ENCODE measurements at regions not wholly inside any gene's neighbourhood (a gene's known extent, or its start where the extent isn't known, plus 50 kb on each side); places are given as distances from the start of the nearest gene placed in this dataset.

DNA sequence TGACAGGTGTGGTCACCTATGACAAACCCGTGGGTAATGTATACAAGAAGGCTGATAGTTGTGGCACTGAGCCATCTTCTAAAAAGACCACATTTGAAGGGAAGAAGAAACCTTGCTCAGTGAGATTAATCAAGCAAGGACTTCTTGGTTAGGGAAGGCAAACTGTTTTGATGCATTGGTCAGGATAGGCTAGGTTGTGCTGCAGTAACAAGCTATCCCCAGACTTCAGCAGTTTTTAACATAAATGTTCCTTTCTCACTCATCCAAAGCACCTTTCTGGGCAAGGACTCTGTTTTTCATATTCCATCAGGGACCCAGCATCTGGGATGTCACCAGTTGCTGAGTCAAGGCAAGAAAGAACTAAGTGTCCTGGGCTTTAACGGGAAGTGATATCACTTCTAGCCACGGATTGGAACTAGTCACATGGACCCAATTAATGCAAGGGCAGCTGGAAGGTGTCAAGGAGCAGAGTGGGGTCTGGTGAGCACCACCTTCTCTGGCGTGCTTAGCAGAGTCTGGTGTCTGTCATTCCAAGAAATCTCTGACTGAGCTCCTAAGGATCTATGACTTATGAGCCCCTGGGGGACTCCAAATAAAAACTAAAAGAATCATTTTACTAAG lies 52.0 kb upstream of the CCL2 start:
- no peak overlapping the region for H3K27ac Mint-ChIP-seq
- peaks cover 24% of the 10 kb centered on the region for H3K4me1 Mint-ChIP-seq
- H3K36me3 Mint-ChIP-seq: no peaks in the 10 kb centered on the region
- ATAC-seq: no peak
- no peaks in the 10 kb centered on the region for H3K9me3 Mint-ChIP-seq
- no peak overlapping the region for H3K4me3 Mint-ChIP-seq
- DNase-seq (ENCODE audit: low spot score in 2 of 2): no peak

DNA sequence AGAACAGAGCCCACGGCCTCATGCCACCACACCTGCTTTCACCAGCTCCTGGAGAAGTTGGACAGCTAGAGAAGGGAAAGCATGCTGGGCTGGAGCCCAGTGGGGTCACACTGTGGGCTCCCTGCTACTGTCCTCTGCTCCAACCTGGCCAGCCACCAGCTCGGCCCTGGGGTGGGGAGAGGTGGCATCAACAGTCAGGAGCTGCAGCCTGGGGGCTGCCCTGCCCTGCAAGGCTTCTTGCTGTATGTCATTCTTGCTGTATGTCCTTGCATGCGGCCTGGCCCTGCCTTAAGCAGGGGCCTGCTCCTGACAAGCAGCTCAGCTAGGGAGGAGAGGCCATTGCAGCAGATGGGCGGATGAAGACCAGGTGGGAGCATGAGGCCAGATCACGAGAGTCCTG lies 50.7 kb upstream of the CCL2 start:
- no peak for DNase-seq (ENCODE audit: low spot score in 2 of 2)
- no peak for ATAC-seq
- peaks cover 22% of the 10 kb centered on the region for H3K4me1 Mint-ChIP-seq
- H3K27ac Mint-ChIP-seq: no peak overlapping the region
- no peaks in the 10 kb centered on the region for H3K36me3 Mint-ChIP-seq
- no peaks in the 10 kb centered on the region for H3K9me3 Mint-ChIP-seq
- H3K4me3 Mint-ChIP-seq: no peak overlapping the region
